Endodermal cell (in vitro differentiated cells): ENCODE measurements at regions not wholly inside any gene's neighbourhood (a gene's known extent, or its start where the extent isn't known, plus 50 kb on each side); places are given as distances from the start of the nearest gene placed in this dataset.
"Not testable (repeated sequence)": the region's sequence is repeated elsewhere in the genome, so short reads cannot be mapped to it uniquely, and the experiment has no call there.

Experiments
- DNase-seq: peaks from one replicate; pipeline ENCODE4 v3.0.0-alpha.2; 2017
- H3K27ac ChIP-seq: 2 replicates; pipeline ENCODE4 v1.5.1; 2013; ENCODE audit warnings: mild to moderate bottlenecking, low read depth, low read length, moderate library complexity
- H3K27me3 ChIP-seq: 2 replicates; pipeline ENCODE4 v1.6.1; 2013; ENCODE audit warnings: mild to moderate bottlenecking, low read length, moderate library complexity; ENCODE audit not compliant: insufficient read depth, control insufficient read depth, poor library complexity, severe bottlenecking
- H3K36me3 ChIP-seq: 2 replicates; pipeline ENCODE4 v1.7.0; 2013; ENCODE audit warnings: mild to moderate bottlenecking, low read length, moderate library complexity; ENCODE audit not compliant: control insufficient read depth, insufficient read depth
- H3K4me1 ChIP-seq: one replicate; pipeline ENCODE4 v1.7.0; 2013; ENCODE audit warnings: low read length; ENCODE audit not compliant: control insufficient read depth, insufficient read depth
- H3K4me3 ChIP-seq: 2 replicates; pipeline ENCODE4 v1.5.1; 2013; ENCODE audit warnings: mild to moderate bottlenecking, low read length, moderate library complexity
- H3K9ac ChIP-seq: 2 replicates; pipeline ENCODE4 v1.6.1; 2013; ENCODE audit warnings: mild to moderate bottlenecking, low read length, moderate library complexity; ENCODE audit not compliant: poor library complexity, severe bottlenecking; ENCODE audit errors: extremely low read depth
- H3K9me3 ChIP-seq: 2 replicates; pipeline ENCODE4 v1.6.1; 2013; ENCODE audit warnings: mild to moderate bottlenecking, low read length, moderate library complexity; ENCODE audit not compliant: control insufficient read depth
- H3K27ac Mint-ChIP-seq: 2 replicates; pipeline ENCODE4 v1.8.0; 2020; ENCODE audit warnings: mixed read lengths
- H3K27me3 Mint-ChIP-seq: 2 replicates; pipeline ENCODE4 v1.8.0; 2021; ENCODE audit warnings: mild to moderate bottlenecking, mixed read lengths; ENCODE audit not compliant: insufficient read depth
- H3K36me3 Mint-ChIP-seq: 2 replicates; pipeline ENCODE4 v1.8.0; 2020; ENCODE audit warnings: low read depth, mixed read lengths
- H3K4me1 Mint-ChIP-seq: 2 replicates; pipeline ENCODE4 v1.8.0; 2020; ENCODE audit warnings: mixed read lengths
- H3K4me3 Mint-ChIP-seq: 2 replicates; pipeline ENCODE4 v1.8.0; 2020; ENCODE audit warnings: mild to moderate bottlenecking, moderate library complexity, mixed read lengths
- H3K9me3 Mint-ChIP-seq: 2 replicates; pipeline ENCODE4 v1.8.0; 2020; ENCODE audit warnings: mild to moderate bottlenecking, mixed read lengths
- CTCF ChIP-seq: fragments of 200-600 bp; sonication (generic); conservative IDR thresholded peaks from 2 replicates; pipeline ENCODE4 v1.5.0; 2021; ENCODE audit warnings: antibody characterized with exemption, mild to moderate bottlenecking
- WGBS, 2 experiments: methylation state at CpG; one replicate each; pipeline versions ENCODE4 v1.1.5 to v1.1.7; 2013; ENCODE audit warnings: missing lambda C conversion rate in 2 of 2, mixed read lengths in 1 of 2; ENCODE audit not compliant: insufficient coverage in 1 of 2, insufficient read length in 1 of 2; 5-methylcytosine and 5-hydroxymethylcytosine counted together

- Mint-ChIP-seq H3K36me3 (no peaks in the 10 kb centered on the region), H3K4me3 (no peak overlapping the region), H3K27me3 (peaks cover 1% of the 10 kb centered on the region), H3K4me1 (no peaks in the 10 kb centered on the region), H3K27ac (no peak overlapping the region), H3K9me3 (peaks cover 29% of the 10 kb centered on the region)
- Histone ChIP-seq H3K27me3 (no peaks in the 10 kb centered on the region), H3K4me1 (no peaks in the 10 kb centered on the region), H3K9me3 (peaks cover 4% of the 10 kb centered on the region), H3K36me3 (no peaks in the 10 kb centered on the region), H3K9ac (no peak overlapping the region), H3K27ac (no peak overlapping the region), H3K4me3 (no peak overlapping the region)
- WGBS, 2 experiments = 86 to 93% methylated on average over 6 of the region's 6 CpGs
- no peak for TF ChIP-seq CTCF
- DNase-seq = no peak
These were observed 68.9 kb downstream of the CYP26B1 start for GRCh38 chr2:72078773-72079172.

GRCh38 chr2:72077702-72078169 is 69.9 kb downstream of the CYP26B1 start:
- DNase-seq = no peak
- H3K4me3 Mint-ChIP-seq = no peak overlapping the region
- no peaks in the 10 kb centered on the region for H3K4me1 Mint-ChIP-seq
- Histone ChIP-seq H3K4me3 (no peak overlapping the region), H3K4me1 (no peaks in the 10 kb centered on the region), H3K9me3 (peaks cover 10% of the 10 kb centered on the region), H3K36me3 (no peaks in the 10 kb centered on the region), H3K27me3 (no peaks in the 10 kb centered on the region), H3K9ac (no peak overlapping the region), H3K27ac (no peak overlapping the region)
- peaks cover 40% of the 10 kb centered on the region for H3K9me3 Mint-ChIP-seq
- no peak for TF ChIP-seq CTCF
- H3K27me3 Mint-ChIP-seq = no peaks in the 10 kb centered on the region
- H3K27ac Mint-ChIP-seq = no peak overlapping the region
- no peaks in the 10 kb centered on the region for H3K36me3 Mint-ChIP-seq
- 83 to 96% methylated on average over 1 of the region's 1 CpG for WGBS, 2 experiments

DNA sequence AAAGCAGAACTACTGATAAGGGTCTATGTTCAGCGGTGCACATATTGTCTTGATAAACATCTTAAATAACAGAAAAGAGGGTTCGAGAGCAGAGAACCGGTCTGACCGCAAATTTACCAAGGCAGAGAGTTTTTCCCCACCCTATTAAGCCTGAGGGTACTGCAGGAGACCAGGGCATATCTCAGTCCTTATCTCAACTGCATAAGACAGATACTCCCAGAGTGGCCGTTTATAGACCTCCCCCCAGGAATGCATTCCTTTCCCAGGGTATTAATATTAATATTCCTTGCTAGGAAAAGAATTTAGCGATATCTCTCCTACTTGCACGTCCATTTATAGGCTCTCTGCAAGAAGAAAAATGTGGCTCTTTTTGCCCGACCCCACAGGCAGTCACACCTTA is 74.3 kb downstream of the CYP26B1 start:
- peaks cover 42% of the 10 kb centered on the region for H3K9me3 Mint-ChIP-seq
- not testable (repeated sequence) for H3K36me3 Mint-ChIP-seq

GRCh38 chr2:72064197-72064596 is 83.5 kb downstream of the CYP26B1 start:
- DNase-seq, H3K9ac ChIP-seq, H3K27me3 Mint-ChIP-seq, H3K36me3 Mint-ChIP-seq, H3K36me3 ChIP-seq, H3K27ac ChIP-seq, H3K27me3 ChIP-seq, H3K4me1 Mint-ChIP-seq, H3K9me3 ChIP-seq, H3K4me1 ChIP-seq, H3K4me3 Mint-ChIP-seq, H3K4me3 ChIP-seq, H3K27ac Mint-ChIP-seq: not testable (repeated sequence)
- 82% methylated on average over 11 of the region's 14 CpGs; no CpG with 5 or more reads in 1 of the 2 experiments for WGBS, 2 experiments
- H3K9me3 Mint-ChIP-seq = peaks cover 30% of the 10 kb centered on the region

More for the DNA sequence above, 74.3 kb downstream of the CYP26B1 start:
- H3K36me3 ChIP-seq, H3K27ac ChIP-seq, H3K27me3 ChIP-seq, H3K27me3 Mint-ChIP-seq, H3K27ac Mint-ChIP-seq, DNase-seq, H3K4me3 ChIP-seq, H3K4me3 Mint-ChIP-seq, H3K4me1 Mint-ChIP-seq, H3K4me1 ChIP-seq, H3K9ac ChIP-seq: not testable (repeated sequence)
- H3K9me3 ChIP-seq = peaks cover 18% of the 10 kb centered on the region
- 92 to 100% methylated on average over 1 to 7 of the region's 8 CpGs for WGBS, 2 experiments
